HepG2 (cell line): ENCODE measurements at regions not wholly inside any gene's neighbourhood (a gene's known extent, or its start where the extent isn't known, plus 50 kb on each side); places are given as distances from the start of the nearest gene placed in this dataset.

Experiments used
- AHR ChIP-seq: IDR thresholded peaks from 2 replicates; pipeline ENCODE4 v1.6.1; 2018; ENCODE audit warnings: missing genetic modification reagents, missing compliant biosample characterization
- CBX2 ChIP-seq, 2 experiments: fragments of 200-600 bp in 1 of 2; sonication (generic); formaldehyde crosslinking in 1 of 2; IDR thresholded peaks; 2 replicates each; pipeline versions ENCODE4 v1.7.0 to v1.8.1; 2018 to 2022; ENCODE audit warnings: low read depth in 2 of 2, low read length in 1 of 2, mild to moderate bottlenecking in 1 of 2, missing genetic modification reagents in 1 of 2
- GFI1 ChIP-seq: sonication (generic); formaldehyde crosslinking; IDR thresholded peaks from 2 replicates; pipeline ENCODE4 v1.5.0; 2020; ENCODE audit warnings: missing genetic modification reagents, mild to moderate bottlenecking, borderline replicate concordance
- HIVEP1 ChIP-seq: sonication (generic); formaldehyde crosslinking; IDR thresholded peaks from 2 replicates; pipeline ENCODE4 v1.4.0; 2020; ENCODE audit warnings: mild to moderate bottlenecking, missing genetic modification reagents
- MEIS1 ChIP-seq: sonication (generic); formaldehyde crosslinking; IDR thresholded peaks from 2 replicates; pipeline ENCODE4 v1.9.0; 2021; ENCODE audit warnings: mild to moderate bottlenecking, missing genetic modification reagents, moderate library complexity, borderline replicate concordance
- NKX3-1 ChIP-seq: sonication (generic); formaldehyde crosslinking; IDR thresholded peaks from 2 replicates; pipeline ENCODE4 v1.5.0; 2020; ENCODE audit warnings: missing genetic modification reagents
- PAX8 ChIP-seq: sonication (generic); formaldehyde crosslinking; IDR thresholded peaks from 2 replicates; pipeline ENCODE4 v1.8.0; 2022; ENCODE audit warnings: mild to moderate bottlenecking, missing genetic modification reagents, borderline replicate concordance
- PITX1 ChIP-seq: sonication (generic); formaldehyde crosslinking; IDR thresholded peaks from 2 replicates; pipeline ENCODE4 v1.5.1; 2020; ENCODE audit warnings: mild to moderate bottlenecking, missing genetic modification reagents
- POGZ ChIP-seq: sonication (generic); formaldehyde crosslinking; IDR thresholded peaks from 2 replicates; pipeline ENCODE4 v1.4.0; 2020; ENCODE audit warnings: mild to moderate bottlenecking, missing genetic modification reagents
- TBP ChIP-seq: sonication (generic); formaldehyde crosslinking; IDR thresholded peaks from 2 replicates; pipeline ENCODE4 v1.5.0; 2020; ENCODE audit warnings: missing genetic modification reagents
- XBP1 ChIP-seq: sonication (generic); formaldehyde crosslinking; IDR thresholded peaks from 2 replicates; pipeline ENCODE4 v1.5.0; 2020; ENCODE audit warnings: missing genetic modification reagents
- ZFP41 ChIP-seq: sonication (generic); formaldehyde crosslinking; IDR thresholded peaks from 2 replicates; pipeline ENCODE4 v1.4.0; 2020; ENCODE audit warnings: mild to moderate bottlenecking, missing genetic modification reagents, borderline replicate concordance
- ZNF749 ChIP-seq: sonication (generic); formaldehyde crosslinking; IDR thresholded peaks from 2 replicates; pipeline ENCODE4 v1.8.0; 2022; ENCODE audit warnings: mild to moderate bottlenecking, missing genetic modification reagents, moderate library complexity, borderline replicate concordance
- ZNF777 ChIP-seq: sonication (generic); formaldehyde crosslinking; IDR thresholded peaks from 2 replicates; pipeline ENCODE4 v1.4.0; 2020; ENCODE audit warnings: missing genetic modification reagents
- TF ChIP-seq, protein P1 (sequence below): sonication (generic); formaldehyde crosslinking; IDR thresholded peaks from 2 replicates; pipeline ENCODE4 v1.5.0; 2020; ENCODE audit warnings: mild to moderate bottlenecking, missing genetic modification reagents, moderate library complexity
- TF ChIP-seq, protein P2 (sequence below): sonication (generic); formaldehyde crosslinking; IDR thresholded peaks from 2 replicates; pipeline ENCODE4 v1.4.0; 2020; ENCODE audit warnings: missing genetic modification reagents
- TF ChIP-seq, protein P3 (sequence below): sonication (generic); formaldehyde crosslinking; IDR thresholded peaks from 2 replicates; pipeline ENCODE4 v1.4.0; 2020; ENCODE audit warnings: mild to moderate bottlenecking, missing genetic modification reagents
- TF ChIP-seq, protein P4 (sequence below): sonication (generic); formaldehyde crosslinking; IDR thresholded peaks from 2 replicates; pipeline ENCODE4 v1.8.1; 2023; ENCODE audit warnings: mild to moderate bottlenecking, missing genetic modification reagents
- TF ChIP-seq, protein P5 (sequence below): sonication (generic); formaldehyde crosslinking; IDR thresholded peaks from 2 replicates; pipeline ENCODE4 v1.8.0; 2022; ENCODE audit warnings: low read depth, missing genetic modification reagents
- TF ChIP-seq, protein P6 (sequence below): IDR thresholded peaks from 2 replicates; pipeline ENCODE4 v1.6.1; 2016; ENCODE audit warnings: missing biosample characterization, missing genetic modification reagents, low read depth

DNA sequence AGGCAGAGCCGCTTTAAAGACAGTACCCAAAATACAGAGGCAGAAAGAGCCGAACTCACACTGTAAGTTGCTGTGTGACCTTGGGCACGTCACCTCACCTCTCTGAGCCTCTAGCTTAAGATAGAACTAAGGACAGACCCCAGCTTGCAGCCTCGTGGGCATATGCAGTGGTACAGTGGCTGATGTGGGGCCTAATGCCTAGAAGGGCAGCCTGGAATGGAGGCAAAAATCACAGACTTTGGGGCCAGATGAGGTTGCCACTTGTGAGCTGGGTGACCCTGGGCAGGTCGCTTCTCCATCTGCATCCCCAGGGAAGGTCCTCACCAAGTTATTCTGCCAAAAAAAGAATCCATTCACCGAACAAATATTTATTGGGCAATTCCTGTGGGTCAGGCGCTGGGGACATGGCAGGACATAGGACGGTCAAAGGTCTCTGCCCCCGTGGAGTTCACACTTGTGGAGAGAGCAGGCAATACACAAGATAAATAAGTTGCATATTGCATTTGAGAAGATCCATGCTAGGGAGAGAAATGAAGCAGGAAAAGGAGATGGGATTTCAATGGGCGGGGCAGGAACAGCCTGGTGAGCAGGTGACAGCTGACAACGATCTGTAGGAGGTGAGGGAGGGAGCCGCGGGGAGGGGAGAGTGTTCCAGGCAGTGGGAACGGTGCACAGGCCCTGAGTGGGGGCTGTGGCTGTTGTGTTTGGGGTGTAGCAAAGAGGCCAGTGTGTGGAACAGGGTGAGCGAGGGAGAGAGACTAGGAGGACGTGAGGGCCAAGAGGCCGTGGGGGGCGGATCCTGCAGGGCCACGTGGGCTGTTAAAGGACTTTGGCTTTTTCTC lies 115.2 kb downstream of the CEBPB start (continued):
- TF ChIP-seq CBX2 (IDR thresholded peaks at IDR 0.05; ENCODE audit: low read depth, low read length) = no peak
- TF ChIP-seq CBX2 (CRISPR knock-in tag; IDR thresholded peaks at IDR 0.05; ENCODE audit: low read depth) = peak; percentile 58; the same call in 1 of the 2 replicates
- peak; percentile 66 for TF ChIP-seq PITX1 (CRISPR knock-in tag)
- peak; percentile 83; the same call in 1 of the 2 replicates for TF ChIP-seq HIVEP1 (CRISPR knock-in tag)
- TF ChIP-seq XBP1 (CRISPR knock-in tag) = no peak; the same call in 1 of the 2 replicates
- peak; percentile 65; the same call in 1 of the 2 replicates for TF ChIP-seq POGZ (CRISPR knock-in tag)
- TF ChIP-seq, protein P1, sequence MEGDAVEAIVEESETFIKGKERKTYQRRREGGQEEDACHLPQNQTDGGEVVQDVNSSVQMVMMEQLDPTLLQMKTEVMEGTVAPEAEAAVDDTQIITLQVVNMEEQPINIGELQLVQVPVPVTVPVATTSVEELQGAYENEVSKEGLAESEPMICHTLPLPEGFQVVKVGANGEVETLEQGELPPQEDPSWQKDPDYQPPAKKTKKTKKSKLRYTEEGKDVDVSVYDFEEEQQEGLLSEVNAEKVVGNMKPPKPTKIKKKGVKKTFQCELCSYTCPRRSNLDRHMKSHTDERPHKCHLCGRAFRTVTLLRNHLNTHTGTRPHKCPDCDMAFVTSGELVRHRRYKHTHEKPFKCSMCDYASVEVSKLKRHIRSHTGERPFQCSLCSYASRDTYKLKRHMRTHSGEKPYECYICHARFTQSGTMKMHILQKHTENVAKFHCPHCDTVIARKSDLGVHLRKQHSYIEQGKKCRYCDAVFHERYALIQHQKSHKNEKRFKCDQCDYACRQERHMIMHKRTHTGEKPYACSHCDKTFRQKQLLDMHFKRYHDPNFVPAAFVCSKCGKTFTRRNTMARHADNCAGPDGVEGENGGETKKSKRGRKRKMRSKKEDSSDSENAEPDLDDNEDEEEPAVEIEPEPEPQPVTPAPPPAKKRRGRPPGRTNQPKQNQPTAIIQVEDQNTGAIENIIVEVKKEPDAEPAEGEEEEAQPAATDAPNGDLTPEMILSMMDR = no peak
- peak; percentile 87 for TF ChIP-seq GFI1 (CRISPR knock-in tag)
- peak; percentile 34; the same call in 1 of the 2 replicates for TF ChIP-seq MEIS1 (CRISPR knock-in tag)
- TF ChIP-seq, protein P2, sequence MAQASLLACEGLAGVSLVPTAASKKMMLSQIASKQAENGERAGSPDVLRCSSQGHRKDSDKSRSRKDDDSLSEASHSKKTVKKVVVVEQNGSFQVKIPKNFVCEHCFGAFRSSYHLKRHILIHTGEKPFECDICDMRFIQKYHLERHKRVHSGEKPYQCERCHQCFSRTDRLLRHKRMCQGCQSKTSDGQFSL (CRISPR knock-in tag) = peak; percentile 78; the same call in 1 of the 2 replicates
- no peak; the same call in none of the 2 replicates for TF ChIP-seq PAX8 (CRISPR knock-in tag)
- TF ChIP-seq NKX3-1 (CRISPR knock-in tag) = no peak
- TF ChIP-seq TBP (CRISPR knock-in tag) = no peak
- no peak; the same call in 1 of the 2 replicates for TF ChIP-seq ZNF749 (CRISPR knock-in tag)
- TF ChIP-seq, protein P3, sequence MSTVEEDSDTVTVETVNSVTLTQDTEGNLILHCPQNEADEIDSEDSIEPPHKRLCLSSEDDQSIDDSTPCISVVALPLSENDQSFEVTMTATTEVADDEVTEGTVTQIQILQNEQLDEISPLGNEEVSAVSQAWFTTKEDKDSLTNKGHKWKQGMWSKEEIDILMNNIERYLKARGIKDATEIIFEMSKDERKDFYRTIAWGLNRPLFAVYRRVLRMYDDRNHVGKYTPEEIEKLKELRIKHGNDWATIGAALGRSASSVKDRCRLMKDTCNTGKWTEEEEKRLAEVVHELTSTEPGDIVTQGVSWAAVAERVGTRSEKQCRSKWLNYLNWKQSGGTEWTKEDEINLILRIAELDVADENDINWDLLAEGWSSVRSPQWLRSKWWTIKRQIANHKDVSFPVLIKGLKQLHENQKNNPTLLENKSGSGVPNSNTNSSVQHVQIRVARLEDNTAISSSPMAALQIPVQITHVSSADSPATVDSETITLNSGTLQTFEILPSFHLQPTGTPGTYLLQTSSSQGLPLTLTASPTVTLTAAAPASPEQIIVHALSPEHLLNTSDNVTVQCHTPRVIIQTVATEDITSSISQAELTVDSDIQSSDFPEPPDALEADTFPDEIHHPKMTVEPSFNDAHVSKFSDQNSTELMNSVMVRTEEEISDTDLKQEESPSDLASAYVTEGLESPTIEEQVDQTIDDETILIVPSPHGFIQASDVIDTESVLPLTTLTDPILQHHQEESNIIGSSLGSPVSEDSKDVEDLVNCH = peak; percentile 96
- TF ChIP-seq, protein P4, sequence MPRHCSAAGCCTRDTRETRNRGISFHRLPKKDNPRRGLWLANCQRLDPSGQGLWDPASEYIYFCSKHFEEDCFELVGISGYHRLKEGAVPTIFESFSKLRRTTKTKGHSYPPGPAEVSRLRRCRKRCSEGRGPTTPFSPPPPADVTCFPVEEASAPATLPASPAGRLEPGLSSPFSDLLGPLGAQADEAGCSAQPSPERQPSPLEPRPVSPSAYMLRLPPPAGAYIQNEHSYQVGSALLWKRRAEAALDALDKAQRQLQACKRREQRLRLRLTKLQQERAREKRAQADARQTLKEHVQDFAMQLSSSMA (CRISPR knock-in tag) = peak; percentile 87
- TF ChIP-seq AHR = 0 out of 2 replicates have a peak, but pooled peaks have one; percentile 16
- TF ChIP-seq, protein P5, sequence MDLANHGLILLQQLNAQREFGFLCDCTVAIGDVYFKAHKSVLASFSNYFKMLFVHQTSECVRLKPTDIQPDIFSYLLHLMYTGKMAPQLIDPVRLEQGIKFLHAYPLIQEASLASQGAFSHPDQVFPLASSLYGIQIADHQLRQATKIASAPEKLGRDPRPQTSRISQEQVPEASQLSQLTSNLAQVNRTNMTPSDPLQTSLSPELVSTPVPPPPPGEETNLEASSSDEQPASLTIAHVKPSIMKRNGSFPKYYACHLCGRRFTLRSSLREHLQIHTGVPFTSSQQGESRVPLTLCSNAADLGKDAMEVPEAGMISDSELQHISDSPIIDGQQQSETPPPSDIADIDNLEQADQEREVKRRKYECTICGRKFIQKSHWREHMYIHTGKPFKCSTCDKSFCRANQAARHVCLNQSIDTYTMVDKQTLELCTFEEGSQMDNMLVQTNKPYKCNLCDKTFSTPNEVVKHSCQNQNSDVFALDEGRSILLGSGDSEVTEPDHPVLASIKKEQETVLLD (CRISPR knock-in tag) = peak; percentile 67
- 0 out of 2 replicates have a peak, but pooled peaks have one; percentile 39 for TF ChIP-seq ZFP41
- TF ChIP-seq, protein P6, sequence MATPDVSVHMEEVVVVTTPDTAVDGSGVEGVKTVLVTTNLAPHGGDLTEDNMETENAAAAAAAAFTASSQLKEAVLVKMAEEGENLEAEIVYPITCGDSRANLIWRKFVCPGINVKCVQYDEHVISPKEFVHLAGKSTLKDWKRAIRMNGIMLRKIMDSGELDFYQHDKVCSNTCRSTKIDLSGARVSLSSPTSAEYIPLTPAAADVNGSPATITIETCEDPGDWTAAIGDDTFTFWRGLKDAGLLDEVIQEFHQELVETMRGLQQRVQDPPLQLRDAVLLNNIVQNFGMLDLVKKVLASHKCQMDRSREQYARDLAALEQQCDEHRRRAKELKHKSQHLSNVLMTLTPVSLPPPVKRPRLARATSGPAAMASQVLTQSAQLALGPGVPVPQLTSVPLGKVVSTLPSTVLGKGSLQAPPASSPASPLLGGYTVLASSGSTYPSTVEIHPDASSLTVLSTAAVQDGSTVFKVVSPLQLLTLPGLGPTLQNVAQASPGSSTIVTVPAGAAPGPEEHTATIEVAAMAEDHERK (CRISPR knock-in tag) = peak; percentile 48
- no peak for TF ChIP-seq ZNF777 (CRISPR knock-in tag)
